ENCODE measurements at regions not wholly inside any gene's neighbourhood (a gene's known extent, or its start where the extent isn't known, plus 50 kb on each side); places are given as distances from the start of the nearest gene placed in this dataset.

DNA sequence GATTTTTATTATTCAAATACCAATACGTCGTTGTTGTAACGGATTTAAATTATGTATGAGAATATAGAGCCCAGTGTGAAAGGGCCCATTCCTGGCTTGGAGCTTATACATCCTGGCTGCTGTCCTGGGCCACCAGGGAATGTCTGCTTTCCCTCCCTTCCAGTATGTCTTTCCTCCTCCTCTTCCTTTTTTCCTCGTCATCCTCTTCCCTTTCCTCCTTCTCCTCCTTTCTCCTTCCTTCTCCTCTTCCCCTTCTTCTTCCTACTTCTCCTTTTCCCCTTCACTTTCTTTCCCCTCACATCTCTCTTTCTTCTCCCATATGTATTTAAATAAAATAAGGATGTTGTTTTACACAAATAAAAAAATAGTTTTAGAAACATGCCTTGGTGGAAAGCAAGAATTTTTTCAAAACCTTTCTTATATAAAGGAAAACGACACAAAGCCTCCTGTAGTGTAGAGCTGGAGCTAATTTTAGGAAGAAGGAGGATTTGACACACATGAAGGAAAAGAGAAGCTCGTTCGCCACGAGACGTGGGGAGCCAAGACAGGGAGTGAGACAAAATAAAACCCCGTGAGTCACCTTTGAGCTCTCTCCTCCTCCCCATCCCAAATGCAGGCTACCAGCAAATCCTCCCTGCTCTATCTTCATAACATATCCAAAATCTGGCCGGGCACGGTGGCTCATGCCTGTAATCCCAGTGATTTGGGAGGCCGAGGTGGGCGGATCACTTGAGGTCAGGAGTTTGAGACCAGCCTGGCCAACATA lies 301.1 kb upstream of the LYZL1 start:
- no peaks in the 10 kb centered on the region for H3K36me3 Mint-ChIP-seq (ENCODE audit: unreplicated experiment)
- no peaks in the 10 kb centered on the region for H3K27me3 Mint-ChIP-seq (ENCODE audit: unreplicated experiment)
- no peak overlapping the region for H3K27ac Mint-ChIP-seq (ENCODE audit: unreplicated experiment)
- H3K9me3 Mint-ChIP-seq (ENCODE audit: unreplicated experiment) = peaks cover 2% of the 10 kb centered on the region
- H3K4me1 Mint-ChIP-seq (ENCODE audit: low read depth, unreplicated experiment) = peaks cover 2% of the 10 kb centered on the region
- TF ChIP-seq, protein P1, sequence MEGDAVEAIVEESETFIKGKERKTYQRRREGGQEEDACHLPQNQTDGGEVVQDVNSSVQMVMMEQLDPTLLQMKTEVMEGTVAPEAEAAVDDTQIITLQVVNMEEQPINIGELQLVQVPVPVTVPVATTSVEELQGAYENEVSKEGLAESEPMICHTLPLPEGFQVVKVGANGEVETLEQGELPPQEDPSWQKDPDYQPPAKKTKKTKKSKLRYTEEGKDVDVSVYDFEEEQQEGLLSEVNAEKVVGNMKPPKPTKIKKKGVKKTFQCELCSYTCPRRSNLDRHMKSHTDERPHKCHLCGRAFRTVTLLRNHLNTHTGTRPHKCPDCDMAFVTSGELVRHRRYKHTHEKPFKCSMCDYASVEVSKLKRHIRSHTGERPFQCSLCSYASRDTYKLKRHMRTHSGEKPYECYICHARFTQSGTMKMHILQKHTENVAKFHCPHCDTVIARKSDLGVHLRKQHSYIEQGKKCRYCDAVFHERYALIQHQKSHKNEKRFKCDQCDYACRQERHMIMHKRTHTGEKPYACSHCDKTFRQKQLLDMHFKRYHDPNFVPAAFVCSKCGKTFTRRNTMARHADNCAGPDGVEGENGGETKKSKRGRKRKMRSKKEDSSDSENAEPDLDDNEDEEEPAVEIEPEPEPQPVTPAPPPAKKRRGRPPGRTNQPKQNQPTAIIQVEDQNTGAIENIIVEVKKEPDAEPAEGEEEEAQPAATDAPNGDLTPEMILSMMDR (IDR thresholded peaks at IDR 0.05; ENCODE audit: partially characterized antibody, unreplicated experiment) = no peak
- no peak for DNase-seq
- H3K4me3 Mint-ChIP-seq (ENCODE audit: unreplicated experiment) = no peak overlapping the region

DNA sequence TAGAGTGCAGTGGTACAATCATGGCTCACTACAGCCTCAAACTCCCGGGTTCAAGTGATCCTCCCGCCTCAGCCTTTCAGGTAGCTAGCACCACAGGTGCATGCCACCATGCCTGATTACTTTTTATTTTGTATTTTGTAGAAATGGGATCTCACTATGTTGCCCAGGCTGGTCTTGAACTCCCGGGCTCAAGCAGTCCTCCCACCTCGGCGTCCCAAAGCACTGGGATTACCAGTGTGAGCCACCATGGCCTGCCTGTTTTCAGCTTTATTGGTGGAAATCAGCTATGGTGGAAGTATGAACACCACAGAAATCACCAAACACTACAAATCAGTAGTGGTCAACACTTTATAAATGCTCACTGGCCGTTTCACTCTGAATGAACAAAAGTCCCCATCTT lies 299.9 kb upstream of the LYZL1 start:
- Mint-ChIP-seq H3K36me3 (ENCODE audit: unreplicated experiment) (no peaks in the 10 kb centered on the region), H3K27me3 (ENCODE audit: unreplicated experiment) (no peaks in the 10 kb centered on the region), H3K27ac (ENCODE audit: unreplicated experiment) (no peak overlapping the region), H3K4me1 (ENCODE audit: low read depth, unreplicated experiment) (peaks cover 2% of the 10 kb centered on the region), H3K4me3 (ENCODE audit: unreplicated experiment) (no peak overlapping the region), H3K9me3 (ENCODE audit: unreplicated experiment) (peaks cover 2% of the 10 kb centered on the region)
- TF ChIP-seq, protein P1 (IDR thresholded peaks at IDR 0.05; ENCODE audit: partially characterized antibody, unreplicated experiment) = no peak
- no peak for DNase-seq

DNA sequence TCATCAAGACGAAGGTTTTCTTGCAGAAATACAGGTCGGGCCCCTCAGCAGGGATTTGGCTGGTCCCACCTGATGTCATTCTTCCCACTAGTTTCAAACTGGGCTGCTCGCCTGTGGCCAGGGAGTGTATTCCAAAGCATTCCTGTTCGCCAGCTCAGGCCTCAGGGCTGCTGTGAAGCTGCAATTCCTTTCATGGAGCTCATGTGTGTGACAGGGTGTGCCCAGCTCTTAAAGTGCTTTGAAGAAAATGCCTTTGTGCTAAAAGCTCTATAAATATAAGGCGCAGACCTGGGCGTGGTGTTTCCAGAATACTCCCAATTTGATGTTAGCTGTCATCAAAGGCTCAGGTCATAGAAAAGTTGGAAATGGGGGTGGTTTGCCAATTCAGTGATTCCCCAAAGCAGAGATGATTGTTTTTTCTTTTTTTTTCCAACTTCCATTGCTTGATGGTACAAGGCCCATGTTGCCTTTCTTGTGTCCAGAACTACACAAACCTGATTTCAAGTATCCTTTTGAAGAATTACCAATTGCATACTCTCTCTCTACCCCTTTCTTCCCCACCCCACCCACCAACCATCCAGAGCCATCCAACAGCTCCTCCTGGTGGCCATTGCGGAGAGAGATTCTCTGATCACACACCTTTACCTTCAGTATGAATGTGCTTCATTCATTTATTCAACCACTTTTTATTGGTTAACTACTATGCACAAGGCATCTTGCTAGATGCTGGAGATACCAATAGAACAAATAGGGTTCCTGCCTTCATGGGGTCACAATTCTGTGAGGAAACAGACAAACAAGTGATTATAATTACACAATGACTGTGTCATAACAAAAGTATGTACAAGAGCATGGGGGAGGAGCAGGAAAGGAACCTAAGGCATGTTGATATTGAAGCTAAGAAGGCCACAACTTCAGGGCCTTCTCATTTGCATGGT lies 297.3 kb upstream of the LYZL1 start:
- TF ChIP-seq, protein P1 (IDR thresholded peaks at IDR 0.05; ENCODE audit: partially characterized antibody, unreplicated experiment) = peak; percentile 78
- H3K4me1 Mint-ChIP-seq (ENCODE audit: low read depth, unreplicated experiment) = no peaks in the 10 kb centered on the region
- peak; percentile 68 for DNase-seq
- H3K9me3 Mint-ChIP-seq (ENCODE audit: unreplicated experiment) = peaks cover 2% of the 10 kb centered on the region
- H3K36me3 Mint-ChIP-seq (ENCODE audit: unreplicated experiment) = no peaks in the 10 kb centered on the region
- no peak overlapping the region for H3K4me3 Mint-ChIP-seq (ENCODE audit: unreplicated experiment)
- H3K27me3 Mint-ChIP-seq (ENCODE audit: unreplicated experiment) = no peaks in the 10 kb centered on the region
- no peak overlapping the region for H3K27ac Mint-ChIP-seq (ENCODE audit: unreplicated experiment)

DNA sequence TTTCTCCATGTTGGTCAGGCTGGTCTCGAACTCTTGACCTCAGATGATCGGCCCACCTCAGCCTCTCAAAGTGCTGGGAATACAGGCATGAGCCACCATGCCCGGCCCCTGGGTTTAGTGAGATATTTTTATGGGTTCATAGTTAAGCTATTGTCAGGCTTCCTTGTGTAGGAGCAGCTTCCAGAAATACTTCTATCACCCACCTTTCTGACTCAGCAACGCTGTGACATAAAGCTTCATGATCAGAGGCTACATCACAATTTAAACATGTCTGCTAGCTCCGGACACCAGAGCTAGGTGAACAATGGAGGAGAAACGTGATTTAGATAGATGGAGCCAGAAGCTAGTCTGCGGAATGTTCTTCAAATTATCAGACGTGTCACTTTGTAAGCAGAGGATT lies 295.8 kb upstream of the LYZL1 start:
- DNase-seq = no peak
- H3K27ac Mint-ChIP-seq (ENCODE audit: unreplicated experiment) = no peak overlapping the region
- no peak overlapping the region for H3K4me3 Mint-ChIP-seq (ENCODE audit: unreplicated experiment)
- H3K9me3 Mint-ChIP-seq (ENCODE audit: unreplicated experiment) = peaks cover 2% of the 10 kb centered on the region
- TF ChIP-seq, protein P1 (IDR thresholded peaks at IDR 0.05; ENCODE audit: partially characterized antibody, unreplicated experiment) = no peak
- H3K36me3 Mint-ChIP-seq (ENCODE audit: unreplicated experiment) = no peaks in the 10 kb centered on the region
- no peaks in the 10 kb centered on the region for H3K4me1 Mint-ChIP-seq (ENCODE audit: low read depth, unreplicated experiment)
- H3K27me3 Mint-ChIP-seq (ENCODE audit: unreplicated experiment) = no peaks in the 10 kb centered on the region
